Cardiac muscle cell (in vitro differentiated cells and primary cell): ENCODE measurements at regions not wholly inside any gene's neighbourhood (a gene's known extent, or its start where the extent isn't known, plus 50 kb on each side); places are given as distances from the start of the nearest gene placed in this dataset.

Experiments used
- DNase-seq, 2 donors: peaks; one replicate each; pipeline versions ENCODE4 v3.0.0 to v3.0.0-alpha.2; 2010 to 2017; ENCODE audit warnings: low read depth in 1 of 2, low spot score in 1 of 2
- H3K27ac ChIP-seq: fragments of 200-600 bp; sonication (generic); 2 replicates; pipeline ENCODE4 v1.5.1; 2016
- H3K27me3 ChIP-seq: fragments of 200-600 bp; sonication (generic); 2 replicates; pipeline ENCODE4 v1.6.0; 2016; ENCODE audit warnings: control low read depth
- H3K36me3 ChIP-seq: fragments of 200-600 bp; sonication (generic); 2 replicates; pipeline ENCODE4 v1.5.1; 2016; ENCODE audit warnings: control low read depth
- H3K4me1 ChIP-seq: fragments of 200-600 bp; sonication (generic); 2 replicates; pipeline ENCODE4 v1.8.1; 2017; ENCODE audit warnings: low read depth, mild to moderate bottlenecking, mixed run types
- H3K4me3 ChIP-seq: fragments of 200-600 bp; sonication (generic); 2 replicates; pipeline ENCODE4 v1.5.1; 2016; ENCODE audit warnings: mild to moderate bottlenecking
- H3K9me3 ChIP-seq: fragments of 200-600 bp; sonication (generic); 2 replicates; pipeline ENCODE4 v1.5.1; 2017; ENCODE audit warnings: low read depth, mild to moderate bottlenecking, control low read depth
- CTCF ChIP-seq: IDR thresholded peaks from 2 replicates; pipeline ENCODE4 v1.5.1; 2012; ENCODE audit warnings: low read depth, mild to moderate bottlenecking, low read length

GRCh38 chr5:91632871-91633270 is 249.8 kb upstream of the ARRDC3 start:
- no peak overlapping the region for H3K4me3 ChIP-seq
- H3K27me3 ChIP-seq = no peaks in the 10 kb centered on the region
- peaks cover 3% of the 10 kb centered on the region for H3K4me1 ChIP-seq
- no peak for DNase-seq
- no peak overlapping the region for H3K27ac ChIP-seq
- TF ChIP-seq CTCF = no peak
- H3K9me3 ChIP-seq = no peaks in the 10 kb centered on the region
- H3K36me3 ChIP-seq = no peaks in the 10 kb centered on the region

- no peak for TF ChIP-seq CTCF
- no peak overlapping the region for H3K4me3 ChIP-seq
Measured at GRCh38 chr5:91611746-91612145, 228.6 kb upstream of the ARRDC3 start.

GRCh38 chr5:91607675-91608074 is 224.6 kb upstream of the ARRDC3 start:
- no peak for TF ChIP-seq CTCF
- no peaks in the 10 kb centered on the region for H3K27me3 ChIP-seq
- H3K9me3 ChIP-seq = no peaks in the 10 kb centered on the region
- no peaks in the 10 kb centered on the region for H3K4me1 ChIP-seq
- H3K27ac ChIP-seq = no peak overlapping the region
- no peak overlapping the region for H3K4me3 ChIP-seq
- no peaks in the 10 kb centered on the region for H3K36me3 ChIP-seq
- no peak for DNase-seq

More at GRCh38 chr5:91611746-91612145, 228.6 kb upstream of the ARRDC3 start:
- DNase-seq = no peak
- no peaks in the 10 kb centered on the region for H3K9me3 ChIP-seq
- H3K27ac ChIP-seq = no peak overlapping the region
- no peaks in the 10 kb centered on the region for H3K36me3 ChIP-seq
- H3K4me1 ChIP-seq = no peaks in the 10 kb centered on the region
- H3K27me3 ChIP-seq = no peaks in the 10 kb centered on the region

GRCh38 chr5:91599863-91600262 is 216.7 kb upstream of the ARRDC3 start:
- no peak for DNase-seq
- H3K4me3 ChIP-seq = no peak overlapping the region
- H3K36me3 ChIP-seq = no peaks in the 10 kb centered on the region
- no peak overlapping the region for H3K27ac ChIP-seq
- H3K9me3 ChIP-seq = no peaks in the 10 kb centered on the region
- no peaks in the 10 kb centered on the region for H3K4me1 ChIP-seq
- no peak for TF ChIP-seq CTCF
- H3K27me3 ChIP-seq = no peaks in the 10 kb centered on the region

- Histone ChIP-seq H3K27me3 (no peaks in the 10 kb centered on the region), H3K4me1 (no peaks in the 10 kb centered on the region), H3K36me3 (no peaks in the 10 kb centered on the region), H3K4me3 (no peak overlapping the region), H3K27ac (no peak overlapping the region), H3K9me3 (no peaks in the 10 kb centered on the region)
- TF ChIP-seq CTCF = no peak
- no peak for DNase-seq
Measured at GRCh38 chr5:91598216-91598615, 215.1 kb upstream of the ARRDC3 start.

GRCh38 chr5:91595424-91595823 is 212.3 kb upstream of the ARRDC3 start:
- H3K9me3 ChIP-seq = peaks cover 3% of the 10 kb centered on the region
- DNase-seq = no peak
- no peaks in the 10 kb centered on the region for H3K36me3 ChIP-seq
- no peak overlapping the region for H3K27ac ChIP-seq
- no peak for TF ChIP-seq CTCF
- H3K27me3 ChIP-seq = no peaks in the 10 kb centered on the region
- H3K4me1 ChIP-seq = no peaks in the 10 kb centered on the region
- no peak overlapping the region for H3K4me3 ChIP-seq
